NCI-H2227 (cell line): ENCODE measurements at regions not wholly inside any gene's neighbourhood (a gene's known extent, or its start where the extent isn't known, plus 50 kb on each side); places are given as distances from the start of the nearest gene placed in this dataset.
"Not testable (repeated sequence)": the region's sequence is repeated elsewhere in the genome, so short reads cannot be mapped to it uniquely, and the experiment has no call there.

Experiments used
- DNase-seq: peaks from one replicate; lab custom pipeline; 2025; ENCODE audit not compliant: unreplicated experiment; lab: John Stamatoyannopoulos, UW

DNA sequence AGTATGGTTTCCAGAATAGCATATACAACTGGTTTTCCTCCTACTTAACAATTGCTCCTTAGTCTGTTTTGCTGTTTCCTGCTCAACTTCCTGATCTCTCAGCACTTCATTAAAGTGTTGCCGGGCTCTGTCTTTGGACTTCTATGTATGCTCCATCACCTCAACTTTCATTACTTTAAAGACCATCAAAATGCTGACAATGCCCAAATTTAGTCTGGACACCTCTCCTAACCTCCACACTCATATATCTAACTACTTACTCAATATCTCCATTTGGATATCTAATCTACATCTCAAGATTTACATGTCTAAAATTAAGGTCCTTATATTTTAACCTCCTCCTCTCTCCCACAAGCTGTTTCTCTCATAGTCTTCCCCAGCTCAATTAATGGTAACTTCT lies 54.4 kb upstream of the LGR5 start:
- no peak for DNase-seq

DNA sequence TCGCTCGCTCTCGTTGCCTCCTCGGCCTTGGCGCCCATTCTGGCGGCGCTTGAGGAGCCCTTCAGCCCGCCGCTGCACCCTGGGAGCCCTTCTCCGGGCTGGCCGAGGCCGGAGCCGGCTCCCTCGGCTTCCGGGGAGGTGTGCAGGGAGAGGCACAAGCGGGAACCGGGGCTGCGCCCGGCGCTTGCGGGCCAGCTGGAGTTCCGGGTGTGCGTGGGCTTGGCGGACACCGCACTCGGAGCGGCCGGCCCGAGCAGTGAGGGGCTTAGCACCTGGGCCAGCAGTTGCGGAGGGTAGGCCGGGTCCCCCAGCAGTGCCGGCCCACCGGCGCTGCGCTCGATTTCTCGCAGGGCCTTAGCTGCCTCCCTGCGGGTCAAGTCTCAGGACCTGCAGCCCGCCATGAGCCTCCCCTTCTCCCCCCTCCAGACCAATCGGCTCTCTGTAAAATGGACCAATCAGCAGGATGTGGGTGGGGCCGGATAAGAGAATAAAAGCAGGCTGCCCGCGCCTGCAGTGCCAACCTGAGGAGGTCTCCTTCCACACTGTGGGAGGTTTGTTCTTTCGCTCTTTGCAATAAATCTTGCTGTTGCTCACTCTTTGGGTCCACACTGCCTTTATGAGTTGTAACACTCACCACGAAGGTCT lies 62.8 kb upstream of the LGR5 start:
- DNase-seq: peak; percentile 14

DNA sequence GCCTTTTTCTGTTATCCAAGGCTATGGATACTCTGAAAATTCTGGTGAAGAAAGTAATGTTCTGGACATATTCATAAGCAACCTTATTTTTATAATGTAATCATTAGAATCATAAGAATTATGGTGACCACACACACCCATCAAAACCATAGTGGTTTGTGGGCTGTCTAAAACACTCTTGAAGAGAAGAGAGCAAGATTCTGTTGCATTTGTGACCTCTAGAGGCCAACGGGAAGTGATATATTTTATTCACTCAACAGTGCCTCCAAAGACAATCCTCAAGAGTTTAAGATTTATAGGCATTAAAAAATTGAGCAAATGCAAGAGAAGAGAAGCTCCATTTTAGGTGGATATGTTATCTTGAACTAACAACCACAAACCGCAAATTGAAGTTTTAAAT lies 68.5 kb upstream of the LGR5 start:
- no peak for DNase-seq

DNA sequence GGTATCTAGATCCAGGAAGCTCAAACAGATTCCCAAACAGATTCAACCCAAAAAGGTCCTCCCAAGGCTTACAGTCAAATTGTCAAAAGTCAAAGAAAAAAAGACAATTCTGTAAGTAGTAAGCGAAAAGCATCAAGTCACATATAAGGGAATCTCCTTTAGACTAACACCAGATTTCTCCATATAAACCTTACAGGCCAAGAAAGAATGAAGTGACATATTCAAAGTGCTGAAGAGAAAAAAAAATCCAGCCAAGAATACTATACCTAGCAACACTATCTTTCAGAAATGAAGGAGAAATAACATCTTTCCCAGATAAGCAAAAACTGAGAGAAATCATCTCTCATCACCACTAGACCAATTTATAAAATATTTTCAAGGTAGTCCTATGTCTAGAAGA lies 79.6 kb upstream of the LGR5 start:
- no peak for DNase-seq

DNA sequence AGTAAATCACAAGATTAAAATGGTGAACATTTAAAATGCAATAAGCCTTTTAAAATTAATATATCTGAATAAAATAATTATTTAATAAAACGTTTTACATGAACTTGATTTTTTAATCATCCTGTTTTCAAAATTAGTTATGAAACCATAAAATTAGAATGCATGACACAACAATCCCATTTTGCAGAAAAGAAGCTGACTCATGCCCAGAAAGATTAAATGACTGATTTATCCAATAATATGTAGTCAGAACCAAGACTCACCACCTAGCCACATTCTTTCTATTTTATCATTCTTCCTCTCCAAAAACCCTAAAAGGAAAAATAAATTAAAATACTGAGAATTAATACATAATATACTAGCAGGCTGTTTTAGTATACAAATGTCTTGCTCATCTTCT lies 83.0 kb upstream of the LGR5 start:
- no peak for DNase-seq

DNA sequence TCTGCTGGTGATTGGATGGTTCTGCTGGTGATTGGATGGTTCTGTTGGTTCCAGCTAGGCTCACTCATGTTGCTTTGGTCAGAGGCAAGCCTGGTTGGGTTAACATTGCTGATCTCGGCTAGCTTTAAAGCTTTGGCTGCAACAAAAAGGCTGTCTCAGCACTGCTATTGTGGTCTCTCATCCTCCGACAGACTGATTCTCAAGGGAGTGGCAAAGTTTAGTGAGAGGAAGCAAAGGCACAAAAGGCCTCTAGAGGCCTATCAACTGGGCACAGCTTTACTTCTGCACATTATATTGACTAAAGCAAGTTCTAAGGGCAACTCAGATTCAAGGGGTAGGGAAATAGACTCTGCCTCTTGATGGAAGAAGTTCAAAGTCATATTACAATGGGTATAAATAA lies 84.7 kb upstream of the LGR5 start:
- DNase-seq: no peak

DNA sequence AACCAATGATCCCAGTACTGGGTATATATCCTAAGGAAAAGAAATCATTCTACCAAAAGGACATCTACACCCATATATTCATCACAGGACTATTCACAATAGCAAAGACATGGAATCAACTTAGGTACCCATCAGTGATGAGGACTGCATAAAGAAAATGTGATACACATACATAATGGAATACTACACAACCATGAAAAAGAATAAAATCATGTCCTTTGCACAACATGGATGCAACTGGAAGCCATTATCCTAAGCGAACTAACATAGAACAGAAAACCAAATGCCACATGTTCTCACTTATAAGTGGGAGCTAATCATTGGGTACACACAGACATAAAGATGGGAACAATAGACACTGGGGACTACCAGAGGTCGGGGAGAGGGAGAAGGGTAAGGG lies 86.0 kb upstream of the LGR5 start:
- DNase-seq: no peak

DNA sequence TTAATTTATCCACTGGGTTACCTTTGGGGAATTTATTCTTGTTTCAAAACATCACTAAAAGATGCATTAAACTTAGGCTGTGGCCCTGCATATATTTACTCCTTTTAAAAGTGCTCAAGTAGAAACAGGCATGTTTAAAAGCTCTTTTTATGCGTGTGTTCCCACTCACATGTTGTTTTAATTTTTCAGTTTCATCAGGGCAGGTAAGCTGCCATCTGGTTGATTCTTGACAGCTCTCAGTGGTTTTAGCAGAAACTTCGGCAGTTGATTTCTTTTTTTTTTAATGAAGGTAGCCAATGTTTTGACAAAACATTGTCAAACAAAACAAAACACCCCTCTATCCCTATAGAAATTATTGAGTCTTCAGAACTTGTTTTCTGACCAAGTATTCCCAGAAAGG lies 89.6 kb upstream of the LGR5 start:
- DNase-seq: no peak

DNA sequence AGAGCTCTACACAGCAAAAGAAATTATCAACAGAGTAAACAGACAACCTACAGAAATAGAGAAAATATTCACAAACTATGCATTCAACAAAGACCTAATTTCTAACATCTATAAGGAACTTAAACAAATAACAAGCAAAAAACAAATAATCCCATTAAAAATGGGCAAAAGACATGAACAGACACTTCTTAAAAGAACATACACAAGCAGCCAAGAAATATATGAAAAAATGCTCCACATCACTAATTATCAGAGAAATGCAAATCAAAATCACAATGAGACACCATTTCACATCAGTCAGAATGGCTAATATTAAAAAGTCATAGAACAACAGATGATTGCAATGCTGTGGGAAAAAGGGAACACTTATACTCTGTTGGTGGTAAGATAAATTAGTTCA lies 100.7 kb upstream of the LGR5 start:
- no peak for DNase-seq

DNA sequence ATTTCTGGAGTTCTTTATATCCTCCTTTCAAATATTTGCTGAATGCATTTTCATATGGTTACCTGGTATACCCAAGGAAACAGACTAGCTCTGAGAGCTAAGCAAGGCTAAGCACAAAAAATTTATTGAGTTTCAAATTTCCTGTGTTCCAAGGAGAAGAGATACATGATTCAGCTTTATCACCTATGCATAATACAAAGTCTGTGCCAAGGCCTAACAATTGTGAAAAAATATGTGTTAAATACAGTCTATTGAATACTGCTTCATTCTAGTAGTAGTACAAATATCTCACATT lies 103.7 kb upstream of the LGR5 start:
- no peak for DNase-seq

DNA sequence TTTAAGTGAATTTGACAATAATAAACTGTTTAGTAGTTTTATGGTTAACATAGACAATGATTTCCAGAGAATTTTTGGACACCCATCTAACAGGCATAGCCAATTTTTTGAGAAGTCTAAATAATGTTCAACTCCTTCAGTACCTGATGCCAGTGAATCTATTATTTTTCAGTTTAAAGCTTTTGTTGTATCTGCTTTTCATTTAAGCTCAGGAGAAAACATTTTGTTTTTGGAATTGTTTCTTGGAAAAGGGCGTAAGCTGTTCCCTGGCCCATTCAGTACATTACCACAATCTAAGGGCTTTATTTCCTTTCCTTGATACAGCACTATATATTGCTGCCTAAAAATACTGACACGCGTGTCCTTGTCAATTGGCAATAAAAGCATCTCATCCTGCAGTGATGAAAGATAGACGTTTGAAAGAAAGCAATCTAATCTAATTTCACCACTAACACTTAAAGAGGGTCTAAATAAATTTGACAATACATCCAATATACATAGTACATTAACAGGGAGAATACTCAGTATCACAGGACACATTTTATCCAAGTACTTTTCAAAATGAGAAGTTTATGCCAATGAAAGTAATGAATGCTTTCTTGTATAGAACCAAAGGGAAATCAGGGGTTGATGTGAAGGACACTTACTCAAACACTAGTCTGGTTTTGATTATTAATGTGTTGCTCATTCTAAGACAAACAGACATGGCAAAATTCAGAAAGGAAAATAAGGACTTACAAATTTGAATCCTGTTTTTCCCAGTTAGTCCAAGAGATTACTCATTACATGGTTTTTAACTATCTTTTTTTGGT lies 104.2 kb upstream of the LGR5 start:
- DNase-seq: no peak

DNA sequence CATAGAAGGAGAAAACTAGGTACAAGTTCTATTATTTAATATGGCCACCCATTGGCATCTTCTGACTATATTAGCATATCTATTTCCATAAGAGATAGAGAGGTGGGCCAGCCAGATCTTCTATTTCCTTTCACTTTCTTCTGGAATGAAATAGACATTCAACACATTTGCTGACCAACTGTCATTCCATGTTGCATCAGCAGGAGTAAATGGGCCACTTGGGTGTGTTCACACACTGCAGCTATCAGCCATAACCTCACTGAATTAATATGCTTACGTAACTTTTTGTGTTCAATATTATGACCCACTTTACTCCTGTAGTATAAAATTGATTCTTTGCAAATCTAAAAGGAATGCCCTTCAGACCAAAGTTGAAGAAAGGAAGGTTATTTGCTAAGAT lies 106.2 kb upstream of the LGR5 start:
- no peak for DNase-seq

DNA sequence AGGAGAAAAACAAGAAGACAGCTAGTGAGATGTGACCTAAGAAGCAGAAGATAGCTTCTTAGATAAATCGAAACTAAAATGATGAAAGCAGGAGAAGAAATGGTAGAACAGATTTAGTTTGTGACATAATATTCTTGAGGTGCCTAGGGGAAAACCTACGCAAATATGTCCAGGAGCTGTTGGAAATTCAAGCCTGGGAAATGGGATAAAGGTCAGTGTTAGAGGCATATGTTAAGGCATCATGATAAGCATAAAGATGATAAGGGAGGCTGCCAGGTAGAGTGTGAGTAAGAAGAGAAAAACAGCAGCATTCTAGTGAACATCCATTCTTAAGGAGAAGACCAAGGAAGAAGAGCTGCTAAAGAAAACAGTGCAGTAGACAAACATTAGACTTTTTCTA lies 109.6 kb upstream of the LGR5 start:
- DNase-seq: no peak

DNA sequence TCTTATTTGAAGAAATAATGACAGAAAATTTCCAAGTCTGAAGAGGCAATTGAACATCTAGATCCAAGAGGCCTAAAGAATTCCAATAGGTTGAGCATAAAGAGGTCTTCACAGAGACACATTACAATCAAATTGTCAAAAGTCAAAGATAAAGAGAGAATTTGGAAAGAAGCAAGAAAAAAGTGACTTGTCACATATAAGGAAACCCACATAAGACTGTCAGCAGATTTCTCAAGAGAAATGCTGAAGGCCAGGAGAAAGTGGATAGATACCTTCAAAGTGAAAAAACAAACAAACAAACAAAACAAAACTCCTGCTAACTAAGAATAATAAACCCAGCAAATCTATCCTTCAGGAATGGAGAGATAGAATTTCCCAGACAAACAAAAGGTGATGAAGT lies 118.1 kb upstream of the LGR5 start:
- DNase-seq: no peak

DNA sequence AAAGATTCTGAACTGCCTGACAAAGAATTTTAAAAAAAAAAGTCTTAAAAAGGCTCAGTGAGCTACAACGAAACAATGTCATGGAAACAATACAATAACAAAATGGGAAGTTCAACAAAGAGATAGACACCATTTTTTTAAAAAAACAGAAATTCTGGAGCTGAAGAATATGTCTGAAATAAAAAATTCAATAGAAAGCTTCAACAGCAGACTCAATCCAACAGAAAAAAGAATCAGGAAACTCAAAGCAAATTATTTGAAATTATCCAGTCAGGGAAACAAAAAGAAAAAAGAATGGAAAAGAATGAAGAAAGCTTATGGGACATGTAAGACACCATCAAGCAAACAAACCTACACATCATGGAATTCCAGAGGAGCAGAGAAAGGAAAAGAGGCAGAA lies 118.5 kb upstream of the LGR5 start:
- DNase-seq: no peak

DNA sequence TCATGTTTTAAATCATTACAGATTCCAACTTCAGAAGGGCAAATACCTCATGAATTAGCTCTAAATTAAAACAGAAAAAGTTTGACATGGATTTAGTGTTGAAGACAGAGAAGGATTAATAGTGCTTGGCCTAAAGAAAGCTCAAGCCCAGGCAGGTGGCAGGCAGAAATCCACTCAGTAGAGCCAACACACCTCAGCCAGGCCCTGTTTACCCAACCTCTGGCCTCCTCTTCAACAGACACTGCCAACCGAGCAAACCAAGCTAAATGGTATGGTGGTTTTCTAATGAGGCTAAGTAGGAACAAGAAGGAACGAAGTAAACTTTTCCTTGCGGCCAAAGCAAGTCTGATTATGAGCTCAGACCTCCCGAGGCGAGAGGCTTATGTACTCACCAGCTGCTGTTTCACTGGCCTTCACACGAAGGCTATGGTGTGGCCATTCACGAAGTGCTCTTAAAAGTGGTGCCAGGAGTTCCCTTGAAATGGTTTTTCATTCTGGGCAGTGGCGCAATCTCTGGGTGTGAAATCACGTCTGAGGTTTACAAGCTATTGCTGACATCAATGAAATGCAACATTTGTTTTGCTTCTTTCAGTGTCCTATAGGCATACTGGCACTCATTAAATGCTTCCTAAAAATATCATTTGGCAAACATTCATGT lies 124.1 kb upstream of the LGR5 start:
- DNase-seq: no peak

DNA sequence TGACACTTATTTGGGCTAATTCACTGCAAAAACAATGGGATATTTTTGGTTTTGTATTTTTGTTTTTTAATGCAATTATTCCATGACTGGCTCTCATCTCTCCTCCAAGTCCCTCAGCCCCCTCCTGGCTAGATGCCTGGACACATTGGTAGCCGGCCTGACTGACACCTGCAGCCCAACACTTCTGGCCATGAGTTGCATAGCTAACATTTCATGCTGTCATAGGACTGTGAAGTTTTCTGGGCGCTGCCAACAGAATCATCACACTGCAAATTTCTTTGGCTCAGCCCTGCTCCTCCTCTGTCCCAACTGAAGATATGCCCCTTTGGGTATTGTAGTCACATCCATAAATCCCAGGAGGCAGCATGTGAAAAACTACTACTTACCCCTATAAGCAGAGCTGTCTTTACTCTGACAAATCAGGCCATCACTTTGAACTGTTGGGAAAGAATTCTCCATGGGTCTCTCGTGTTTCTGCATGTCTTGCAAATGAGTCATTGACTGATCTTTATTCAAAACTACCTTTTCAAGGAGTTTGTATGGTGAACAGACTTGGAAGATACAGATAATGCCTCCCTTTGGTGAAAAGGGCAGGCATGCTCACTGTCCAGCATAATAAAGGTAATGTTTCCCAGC lies 126.7 kb upstream of the LGR5 start:
- no peak for DNase-seq

DNA sequence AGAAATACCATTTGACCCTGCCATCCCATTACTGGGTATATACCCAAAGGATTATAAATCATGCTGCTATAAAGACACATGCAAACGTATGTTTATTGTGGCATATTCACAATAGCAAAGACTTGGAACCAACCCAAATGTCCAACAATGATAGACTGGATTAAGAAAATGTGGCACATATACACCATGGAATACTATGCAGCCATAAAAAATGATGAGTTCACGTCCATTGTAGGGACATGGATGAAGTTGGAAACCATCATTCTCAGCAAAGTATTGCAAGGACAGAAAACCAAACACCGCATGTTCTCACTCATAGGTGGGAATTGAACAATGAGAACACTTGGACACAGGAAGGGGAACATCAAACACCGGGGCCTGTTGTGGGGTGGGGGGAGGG lies 128.0 kb upstream of the LGR5 start:
- not testable (repeated sequence) for DNase-seq

DNA sequence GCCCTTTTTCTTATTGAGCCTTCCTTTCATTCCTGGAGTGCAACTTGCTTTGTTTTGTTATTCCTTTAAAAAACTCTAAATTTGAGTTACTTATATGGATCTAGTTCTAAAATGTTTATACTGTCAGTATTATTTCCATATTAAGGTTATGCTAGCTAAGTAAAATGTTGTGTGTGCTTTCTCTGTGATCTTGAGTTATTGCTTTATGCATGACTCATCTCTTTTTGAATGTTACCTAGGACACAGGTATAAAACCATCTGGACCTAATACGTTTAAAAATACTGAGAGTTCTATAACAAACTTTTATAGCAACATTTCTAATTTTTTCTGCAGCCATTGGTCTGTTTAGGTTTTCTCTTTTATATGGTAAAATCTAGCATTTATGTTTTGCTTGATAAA lies 132.8 kb upstream of the LGR5 start:
- no peak for DNase-seq

DNA sequence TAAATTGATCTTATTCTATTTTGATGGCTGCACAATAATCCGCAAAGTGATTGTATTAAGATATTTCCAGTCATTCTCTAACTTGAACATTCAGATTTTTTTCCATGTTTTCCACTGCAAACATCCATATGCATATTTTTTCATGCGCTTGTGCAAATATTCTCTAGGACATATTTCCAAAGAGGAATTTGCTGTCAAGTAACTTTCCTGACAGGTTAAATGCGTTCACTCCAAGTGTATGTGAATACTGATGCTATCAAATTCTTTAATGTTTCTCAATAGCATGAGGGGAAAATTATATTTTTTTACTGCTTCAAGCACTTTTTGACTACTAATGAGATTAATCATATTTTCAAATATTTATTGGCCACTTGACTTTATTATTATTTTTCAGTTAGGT lies 135.3 kb upstream of the LGR5 start:
- DNase-seq: no peak

DNA sequence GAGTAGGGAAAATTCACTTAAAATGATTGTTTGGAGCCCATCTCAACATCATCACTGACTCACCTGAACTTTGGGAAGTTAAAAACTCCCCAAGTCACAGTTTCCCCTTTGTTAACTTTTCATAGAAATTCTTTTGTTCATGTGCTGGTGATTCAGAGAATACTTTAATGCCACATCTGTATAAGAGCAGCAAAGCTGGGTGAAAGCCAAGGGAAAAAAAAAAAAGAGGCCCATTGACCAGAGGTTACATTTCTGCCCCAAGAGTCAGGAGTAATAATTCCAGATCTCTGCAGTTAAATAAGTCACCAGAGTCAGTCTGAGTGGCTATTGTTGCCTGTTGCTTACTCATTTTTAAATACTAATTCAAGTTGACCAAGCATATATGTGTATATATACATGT lies 136.4 kb upstream of the LGR5 start:
- DNase-seq: no peak
